ENCODE measurements at regions not wholly inside any gene's neighbourhood (a gene's known extent, or its start where the extent isn't known, plus 50 kb on each side); places are given as distances from the start of the nearest gene placed in this dataset.

GRCh38 chr2:228871012-228871411 lies 400.1 kb downstream of the PID1 start:
- TF ChIP-seq CTCF (conservative IDR thresholded peaks at IDR 0.05 in 1 of 2, IDR thresholded peaks at IDR 0.05 in 1 of 2; ENCODE audit: low read depth in 1 of 2, low read length in 2 of 2) (no peak), EZH2 (IDR thresholded peaks at IDR 0.05; ENCODE audit: low read length, missing control alignments) (no peak)
